Liver (tissue), 8 donors: ENCODE measurements at regions not wholly inside any gene's neighbourhood (a gene's known extent, or its start where the extent isn't known, plus 50 kb on each side); places are given as distances from the start of the nearest gene placed in this dataset.

ENCODE experiments used
- DNase-seq: peaks from one replicate; pipeline ENCODE4 v3.0.0-alpha.2; 2017; ENCODE audit warnings: low spot score
- H3K27ac ChIP-seq, 2 donors: one replicate each; pipeline ENCODE4 v1.7.0; 2013; ENCODE audit warnings: inconsistent platforms in 2 of 2, low read length in 2 of 2, control low read depth in 1 of 2, low read depth in 1 of 2, mild to moderate bottlenecking in 1 of 2
- H3K27me3 ChIP-seq, 4 donors: one replicate each; pipeline versions ENCODE4 v1.6.1 to v1.7.0; 2013; ENCODE audit warnings: low read length in 3 of 4, inconsistent platforms in 1 of 4, mild to moderate bottlenecking in 1 of 4, moderate library complexity in 1 of 4; ENCODE audit not compliant: control insufficient read depth in 4 of 4, insufficient read depth in 4 of 4
- H3K36me3 ChIP-seq, 4 donors: one replicate each; pipeline versions ENCODE4 v1.6.1 to v1.7.0; 2013; ENCODE audit warnings: low read length in 3 of 4, mild to moderate bottlenecking in 3 of 4, low read depth in 1 of 4, moderate library complexity in 1 of 4; ENCODE audit not compliant: control insufficient read depth in 4 of 4, insufficient read depth in 3 of 4
- H3K4me1 ChIP-seq, 4 donors: one replicate each; pipeline versions ENCODE4 v1.6.1 to v1.7.0; 2013; ENCODE audit warnings: low read length in 3 of 4, mild to moderate bottlenecking in 3 of 4, moderate library complexity in 1 of 4; ENCODE audit not compliant: control insufficient read depth in 4 of 4, insufficient read depth in 4 of 4
- H3K4me3 ChIP-seq, 3 donors: one replicate each; pipeline versions ENCODE4 v1.6.1 to v1.7.0; 2013; ENCODE audit warnings: low read length in 3 of 3, control low read depth in 1 of 3, low read depth in 1 of 3, mild to moderate bottlenecking in 1 of 3
- H3K9ac ChIP-seq, 2 donors: one replicate each; pipeline ENCODE4 v1.7.0; 2013; ENCODE audit warnings: low read length in 2 of 2, mild to moderate bottlenecking in 2 of 2, moderate library complexity in 2 of 2, control low read depth in 1 of 2, low read depth in 1 of 2
- H3K9me3 ChIP-seq, 4 donors: one replicate each; pipeline versions ENCODE4 v1.6.1 to v1.7.0; 2013; ENCODE audit warnings: low read length in 3 of 4; ENCODE audit not compliant: control insufficient read depth in 4 of 4
- FOXA2 ChIP-seq: IDR thresholded peaks from 2 replicates; pipeline ENCODE4 v1.6.1; 2016; ENCODE audit warnings: antibody characterized with exemption
- GABPA ChIP-seq, 2 donors: IDR thresholded peaks in 1 of 2; conservative IDR thresholded peaks in 1 of 2; 2 replicates each; pipeline ENCODE4 v1.6.1; 2016; ENCODE audit warnings: antibody characterized with exemption in 2 of 2, mild to moderate bottlenecking in 1 of 2, moderate library complexity in 1 of 2
- HNF4A ChIP-seq, 2 donors: conservative IDR thresholded peaks; 2 replicates each; pipeline ENCODE4 v1.6.1; 2016; ENCODE audit warnings: antibody characterized with exemption in 2 of 2, mild to moderate bottlenecking in 2 of 2
- HNF4G ChIP-seq: IDR thresholded peaks from 2 replicates; pipeline ENCODE4 v1.6.1; 2016; ENCODE audit warnings: antibody characterized with exemption
- JUND ChIP-seq, 2 donors: IDR thresholded peaks; 2 replicates each; pipeline ENCODE4 v1.6.1; 2016; ENCODE audit warnings: antibody characterized with exemption in 2 of 2
- NR2F2 ChIP-seq: IDR thresholded peaks from 2 replicates; pipeline ENCODE4 v1.6.1; 2016; ENCODE audit warnings: antibody characterized with exemption
- SP1 ChIP-seq: IDR thresholded peaks from 2 replicates; pipeline ENCODE4 v1.6.1; 2018; ENCODE audit warnings: antibody characterized with exemption, mild to moderate bottlenecking
- TAF1 ChIP-seq: conservative IDR thresholded peaks from 2 replicates; pipeline ENCODE4 v1.6.1; 2016; ENCODE audit warnings: antibody characterized with exemption, mild to moderate bottlenecking
- WGBS: extraction: QIAGEN DNeasy Blood & Tissue Kit; methylation state at CpG from one replicate; pipeline ENCODE4 v1.1.7; 2013; 5-methylcytosine and 5-hydroxymethylcytosine counted together
- TF ChIP-seq, protein P1 (sequence below): IDR thresholded peaks from 2 replicates; pipeline ENCODE4 v1.6.1; 2016; ENCODE audit warnings: antibody characterized with exemption
- TF ChIP-seq, protein P2 (sequence below): IDR thresholded peaks from 2 replicates; pipeline ENCODE4 v1.6.1; 2016; ENCODE audit warnings: antibody characterized with exemption
- TF ChIP-seq, protein P3 (sequence below): fragments of 150-350 bp; IDR thresholded peaks from 2 replicates; pipeline ENCODE4 v1.5.1; 2017; ENCODE audit warnings: improper control_type of control experiment, low read depth, low read length; ENCODE audit not compliant: missing input control
- TF ChIP-seq, protein P4 (sequence below): IDR thresholded peaks from 2 replicates; pipeline ENCODE4 v1.6.1; 2016; ENCODE audit warnings: antibody characterized with exemption, mild to moderate bottlenecking
- TF ChIP-seq, protein P5 (sequence below): IDR thresholded peaks from 2 replicates; pipeline ENCODE4 v1.6.1; 2016; ENCODE audit warnings: antibody characterized with exemption
- donor health status: healthy.
- donor health status: healthy.
- donor health status: healthy.
- donor health status: healthy.
- donor health status: healthy.

DNA sequence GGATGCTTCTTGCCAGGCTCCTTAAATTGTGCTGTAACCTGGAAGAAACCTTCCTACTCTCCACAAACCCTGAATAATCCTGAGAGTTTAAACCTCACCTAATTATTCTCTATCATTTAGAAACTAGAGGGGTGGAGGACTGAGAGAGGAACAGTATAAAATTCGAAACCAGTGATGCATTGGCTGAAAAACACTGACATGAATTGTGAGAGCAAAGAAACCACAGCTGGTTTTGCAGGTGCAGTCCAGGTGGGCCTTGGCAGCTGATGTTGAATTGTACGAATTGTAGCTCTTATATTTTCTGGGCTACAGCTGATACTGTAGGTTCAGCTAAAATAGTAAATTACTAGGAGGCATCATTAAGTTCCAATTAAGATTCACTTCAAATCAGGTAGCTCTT lies 227.0 kb upstream of the SLITRK5 start (continued):
- TF ChIP-seq, protein P1, sequence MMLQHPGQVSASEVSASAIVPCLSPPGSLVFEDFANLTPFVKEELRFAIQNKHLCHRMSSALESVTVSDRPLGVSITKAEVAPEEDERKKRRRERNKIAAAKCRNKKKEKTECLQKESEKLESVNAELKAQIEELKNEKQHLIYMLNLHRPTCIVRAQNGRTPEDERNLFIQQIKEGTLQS, result no peak
- TF ChIP-seq, protein P2, sequence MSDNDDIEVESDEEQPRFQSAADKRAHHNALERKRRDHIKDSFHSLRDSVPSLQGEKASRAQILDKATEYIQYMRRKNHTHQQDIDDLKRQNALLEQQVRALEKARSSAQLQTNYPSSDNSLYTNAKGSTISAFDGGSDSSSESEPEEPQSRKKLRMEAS, result no peak
- no peak for TF ChIP-seq GABPA (IDR thresholded peaks at IDR 0.05 in 1 of 2, conservative IDR thresholded peaks at IDR 0.05 in 1 of 2)
- TF ChIP-seq TAF1, result no peak

DNA sequence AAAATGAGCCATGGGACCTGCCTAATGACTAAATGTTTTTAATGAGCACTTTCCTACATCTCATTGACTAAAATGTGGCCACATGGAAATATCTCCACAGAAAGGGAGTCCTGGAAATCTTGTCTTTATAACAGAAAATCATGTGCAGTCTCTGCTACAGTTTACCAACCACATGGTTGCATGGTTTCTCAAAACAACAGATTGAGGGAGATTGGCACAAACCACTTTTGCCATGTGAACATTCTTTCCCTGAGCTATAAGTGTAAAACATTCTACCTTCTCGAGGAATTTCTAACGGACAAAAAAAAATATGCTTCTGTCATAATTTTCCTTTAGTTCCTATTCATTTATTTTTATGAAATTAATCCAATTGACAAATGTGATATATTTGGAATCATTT lies 218.9 kb upstream of the SLITRK5 start:
- H3K27ac ChIP-seq, result no peak overlapping the region
- no peak overlapping the region for H3K4me3 ChIP-seq
- TF ChIP-seq TAF1 (no peak), FOXA2 (no peak), JUND (IDR thresholded peaks at IDR 0.05) (no peak), HNF4A (conservative IDR thresholded peaks at IDR 0.05) (no peak), HNF4G (no peak), GABPA (IDR thresholded peaks at IDR 0.05 in 1 of 2, conservative IDR thresholded peaks at IDR 0.05 in 1 of 2) (no peak), SP1 (no peak), NR2F2 (no peak)
- TF ChIP-seq, protein P3, sequence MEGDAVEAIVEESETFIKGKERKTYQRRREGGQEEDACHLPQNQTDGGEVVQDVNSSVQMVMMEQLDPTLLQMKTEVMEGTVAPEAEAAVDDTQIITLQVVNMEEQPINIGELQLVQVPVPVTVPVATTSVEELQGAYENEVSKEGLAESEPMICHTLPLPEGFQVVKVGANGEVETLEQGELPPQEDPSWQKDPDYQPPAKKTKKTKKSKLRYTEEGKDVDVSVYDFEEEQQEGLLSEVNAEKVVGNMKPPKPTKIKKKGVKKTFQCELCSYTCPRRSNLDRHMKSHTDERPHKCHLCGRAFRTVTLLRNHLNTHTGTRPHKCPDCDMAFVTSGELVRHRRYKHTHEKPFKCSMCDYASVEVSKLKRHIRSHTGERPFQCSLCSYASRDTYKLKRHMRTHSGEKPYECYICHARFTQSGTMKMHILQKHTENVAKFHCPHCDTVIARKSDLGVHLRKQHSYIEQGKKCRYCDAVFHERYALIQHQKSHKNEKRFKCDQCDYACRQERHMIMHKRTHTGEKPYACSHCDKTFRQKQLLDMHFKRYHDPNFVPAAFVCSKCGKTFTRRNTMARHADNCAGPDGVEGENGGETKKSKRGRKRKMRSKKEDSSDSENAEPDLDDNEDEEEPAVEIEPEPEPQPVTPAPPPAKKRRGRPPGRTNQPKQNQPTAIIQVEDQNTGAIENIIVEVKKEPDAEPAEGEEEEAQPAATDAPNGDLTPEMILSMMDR, result no peak
- TF ChIP-seq, protein P4, sequence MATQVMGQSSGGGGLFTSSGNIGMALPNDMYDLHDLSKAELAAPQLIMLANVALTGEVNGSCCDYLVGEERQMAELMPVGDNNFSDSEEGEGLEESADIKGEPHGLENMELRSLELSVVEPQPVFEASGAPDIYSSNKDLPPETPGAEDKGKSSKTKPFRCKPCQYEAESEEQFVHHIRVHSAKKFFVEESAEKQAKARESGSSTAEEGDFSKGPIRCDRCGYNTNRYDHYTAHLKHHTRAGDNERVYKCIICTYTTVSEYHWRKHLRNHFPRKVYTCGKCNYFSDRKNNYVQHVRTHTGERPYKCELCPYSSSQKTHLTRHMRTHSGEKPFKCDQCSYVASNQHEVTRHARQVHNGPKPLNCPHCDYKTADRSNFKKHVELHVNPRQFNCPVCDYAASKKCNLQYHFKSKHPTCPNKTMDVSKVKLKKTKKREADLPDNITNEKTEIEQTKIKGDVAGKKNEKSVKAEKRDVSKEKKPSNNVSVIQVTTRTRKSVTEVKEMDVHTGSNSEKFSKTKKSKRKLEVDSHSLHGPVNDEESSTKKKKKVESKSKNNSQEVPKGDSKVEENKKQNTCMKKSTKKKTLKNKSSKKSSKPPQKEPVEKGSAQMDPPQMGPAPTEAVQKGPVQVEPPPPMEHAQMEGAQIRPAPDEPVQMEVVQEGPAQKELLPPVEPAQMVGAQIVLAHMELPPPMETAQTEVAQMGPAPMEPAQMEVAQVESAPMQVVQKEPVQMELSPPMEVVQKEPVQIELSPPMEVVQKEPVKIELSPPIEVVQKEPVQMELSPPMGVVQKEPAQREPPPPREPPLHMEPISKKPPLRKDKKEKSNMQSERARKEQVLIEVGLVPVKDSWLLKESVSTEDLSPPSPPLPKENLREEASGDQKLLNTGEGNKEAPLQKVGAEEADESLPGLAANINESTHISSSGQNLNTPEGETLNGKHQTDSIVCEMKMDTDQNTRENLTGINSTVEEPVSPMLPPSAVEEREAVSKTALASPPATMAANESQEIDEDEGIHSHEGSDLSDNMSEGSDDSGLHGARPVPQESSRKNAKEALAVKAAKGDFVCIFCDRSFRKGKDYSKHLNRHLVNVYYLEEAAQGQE, result no peak
- TF ChIP-seq, protein P2, result no peak
- TF ChIP-seq, protein P5, sequence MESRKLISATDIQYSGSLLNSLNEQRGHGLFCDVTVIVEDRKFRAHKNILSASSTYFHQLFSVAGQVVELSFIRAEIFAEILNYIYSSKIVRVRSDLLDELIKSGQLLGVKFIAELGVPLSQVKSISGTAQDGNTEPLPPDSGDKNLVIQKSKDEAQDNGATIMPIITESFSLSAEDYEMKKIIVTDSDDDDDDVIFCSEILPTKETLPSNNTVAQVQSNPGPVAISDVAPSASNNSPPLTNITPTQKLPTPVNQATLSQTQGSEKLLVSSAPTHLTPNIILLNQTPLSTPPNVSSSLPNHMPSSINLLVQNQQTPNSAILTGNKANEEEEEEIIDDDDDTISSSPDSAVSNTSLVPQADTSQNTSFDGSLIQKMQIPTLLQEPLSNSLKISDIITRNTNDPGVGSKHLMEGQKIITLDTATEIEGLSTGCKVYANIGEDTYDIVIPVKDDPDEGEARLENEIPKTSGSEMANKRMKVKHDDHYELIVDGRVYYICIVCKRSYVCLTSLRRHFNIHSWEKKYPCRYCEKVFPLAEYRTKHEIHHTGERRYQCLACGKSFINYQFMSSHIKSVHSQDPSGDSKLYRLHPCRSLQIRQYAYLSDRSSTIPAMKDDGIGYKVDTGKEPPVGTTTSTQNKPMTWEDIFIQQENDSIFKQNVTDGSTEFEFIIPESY, result no peak
- no peak overlapping the region for H3K9ac ChIP-seq
- 78% methylated on average over 2 of the region's 2 CpGs for WGBS
- no peaks in the 10 kb centered on the region for H3K27me3 ChIP-seq
- no peak for DNase-seq
- H3K36me3 ChIP-seq, result no peaks in the 10 kb centered on the region
- H3K9me3 ChIP-seq, result no peaks in the 10 kb centered on the region
- no peaks in the 10 kb centered on the region for H3K4me1 ChIP-seq
